ENCODE measurements at regions not wholly inside any gene's neighbourhood (a gene's known extent, or its start where the extent isn't known, plus 50 kb on each side); places are given as distances from the start of the nearest gene placed in this dataset.

GRCh38 chr4:153912301-153912700 is 123.4 kb upstream of the SFRP2 start:
- H3K36me3 ChIP-seq (ENCODE audit: control insufficient read depth, insufficient read depth, low read length), result no peaks in the 10 kb centered on the region
- no peaks in the 10 kb centered on the region for H3K4me1 ChIP-seq (ENCODE audit: control insufficient read depth, insufficient read depth, low read length)
- no peak for DNase-seq
- no peaks in the 10 kb centered on the region for H3K36me3 Mint-ChIP-seq
- intact Hi-C loops (cut with micrococcal nuclease), result no loop called here
- TF ChIP-seq, protein P1, sequence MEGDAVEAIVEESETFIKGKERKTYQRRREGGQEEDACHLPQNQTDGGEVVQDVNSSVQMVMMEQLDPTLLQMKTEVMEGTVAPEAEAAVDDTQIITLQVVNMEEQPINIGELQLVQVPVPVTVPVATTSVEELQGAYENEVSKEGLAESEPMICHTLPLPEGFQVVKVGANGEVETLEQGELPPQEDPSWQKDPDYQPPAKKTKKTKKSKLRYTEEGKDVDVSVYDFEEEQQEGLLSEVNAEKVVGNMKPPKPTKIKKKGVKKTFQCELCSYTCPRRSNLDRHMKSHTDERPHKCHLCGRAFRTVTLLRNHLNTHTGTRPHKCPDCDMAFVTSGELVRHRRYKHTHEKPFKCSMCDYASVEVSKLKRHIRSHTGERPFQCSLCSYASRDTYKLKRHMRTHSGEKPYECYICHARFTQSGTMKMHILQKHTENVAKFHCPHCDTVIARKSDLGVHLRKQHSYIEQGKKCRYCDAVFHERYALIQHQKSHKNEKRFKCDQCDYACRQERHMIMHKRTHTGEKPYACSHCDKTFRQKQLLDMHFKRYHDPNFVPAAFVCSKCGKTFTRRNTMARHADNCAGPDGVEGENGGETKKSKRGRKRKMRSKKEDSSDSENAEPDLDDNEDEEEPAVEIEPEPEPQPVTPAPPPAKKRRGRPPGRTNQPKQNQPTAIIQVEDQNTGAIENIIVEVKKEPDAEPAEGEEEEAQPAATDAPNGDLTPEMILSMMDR (IDR thresholded peaks at IDR 0.05), result no peak
- H3K4me1 Mint-ChIP-seq, result no peaks in the 10 kb centered on the region
- H3K4me3 ChIP-seq (ENCODE audit: low read length), result no peak overlapping the region
- no peak for ATAC-seq
- H3K27ac ChIP-seq (ENCODE audit: low read length), result no peak overlapping the region
- H3K4me3 Mint-ChIP-seq, result no peak overlapping the region
- H3K27me3 ChIP-seq (ENCODE audit: control insufficient read depth, insufficient read depth, low read length), result peaks cover 10% of the 10 kb centered on the region
- H3K9me3 ChIP-seq (ENCODE audit: control insufficient read depth, insufficient read depth, low read length), result no peaks in the 10 kb centered on the region
- peaks cover 22 to 27% of the 10 kb centered on the region in 2 donors for H3K27me3 Mint-ChIP-seq (ENCODE audit: low read depth in 2 of 2)
- no peak overlapping the region for H3K27ac Mint-ChIP-seq
- H3K9me3 Mint-ChIP-seq, result no peaks in the 10 kb centered on the region

DNA sequence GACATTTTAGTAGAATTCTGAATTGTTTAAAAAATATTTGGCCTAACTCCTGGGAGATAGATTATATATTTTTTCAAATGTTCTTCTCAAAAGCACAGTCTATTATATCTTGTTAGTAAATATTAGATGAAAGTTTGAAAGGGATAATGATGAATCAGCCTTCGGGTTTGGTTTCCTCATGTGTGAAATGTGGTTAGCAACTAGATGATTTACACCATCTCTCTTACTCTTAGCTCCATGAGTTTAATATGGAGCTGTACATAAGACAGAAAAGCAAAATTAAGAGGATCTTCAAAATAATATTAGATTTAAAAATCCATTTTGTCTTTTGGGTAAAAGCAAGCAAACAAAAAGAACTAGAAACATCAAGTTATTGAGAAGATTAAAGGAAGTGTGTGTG is 120.8 kb upstream of the SFRP2 start:
- Histone ChIP-seq H3K27ac (ENCODE audit: low read length) (no peak overlapping the region), H3K27me3 (ENCODE audit: control insufficient read depth, insufficient read depth, low read length) (peaks cover 10% of the 10 kb centered on the region), H3K36me3 (ENCODE audit: control insufficient read depth, insufficient read depth, low read length) (no peaks in the 10 kb centered on the region), H3K4me3 (ENCODE audit: low read length) (no peak overlapping the region), H3K9me3 (ENCODE audit: control insufficient read depth, insufficient read depth, low read length) (no peaks in the 10 kb centered on the region), H3K4me1 (ENCODE audit: control insufficient read depth, insufficient read depth, low read length) (no peaks in the 10 kb centered on the region)
- Mint-ChIP-seq H3K4me3 (no peak overlapping the region), H3K4me1 (no peaks in the 10 kb centered on the region), H3K36me3 (no peaks in the 10 kb centered on the region), H3K27me3 (ENCODE audit: low read depth in 2 of 2) (peaks cover 33 to 43% of the 10 kb centered on the region in 2 donors), H3K9me3 (peaks cover 0 to 2% of the 10 kb centered on the region in 2 donors), H3K27ac (no peak overlapping the region)
- TF ChIP-seq, protein P1 (IDR thresholded peaks at IDR 0.05), result no peak
- ATAC-seq (no peak), DNase-seq (no peak)
- intact Hi-C loops (cut with micrococcal nuclease), result no loop called here
- no CpG with 5 or more reads among the region's 1 CpG for WGBS (ENCODE audit: insufficient coverage)

GRCh38 chr4:153906231-153906630 is 117.3 kb upstream of the SFRP2 start:
- Histone ChIP-seq H3K4me1 (ENCODE audit: control insufficient read depth, insufficient read depth, low read length) (no peaks in the 10 kb centered on the region), H3K27ac (ENCODE audit: low read length) (no peak overlapping the region), H3K9me3 (ENCODE audit: control insufficient read depth, insufficient read depth, low read length) (no peaks in the 10 kb centered on the region), H3K4me3 (ENCODE audit: low read length) (no peak overlapping the region), H3K27me3 (ENCODE audit: control insufficient read depth, insufficient read depth, low read length) (peaks cover 10% of the 10 kb centered on the region), H3K36me3 (ENCODE audit: control insufficient read depth, insufficient read depth, low read length) (no peaks in the 10 kb centered on the region)
- H3K4me1 Mint-ChIP-seq, result no peaks in the 10 kb centered on the region
- peaks cover 23 to 40% of the 10 kb centered on the region in 2 donors for H3K27me3 Mint-ChIP-seq (ENCODE audit: low read depth in 2 of 2)
- intact Hi-C loops (cut with micrococcal nuclease), result no loop called here
- no peaks in the 10 kb centered on the region for H3K36me3 Mint-ChIP-seq
- H3K9me3 Mint-ChIP-seq, result peaks cover 0 to 2% of the 10 kb centered on the region in 2 donors
- ATAC-seq, result no peak
- TF ChIP-seq, protein P1 (IDR thresholded peaks at IDR 0.05), result no peak
- no peak for DNase-seq
- no peak overlapping the region for H3K27ac Mint-ChIP-seq
- no peak overlapping the region for H3K4me3 Mint-ChIP-seq

DNA sequence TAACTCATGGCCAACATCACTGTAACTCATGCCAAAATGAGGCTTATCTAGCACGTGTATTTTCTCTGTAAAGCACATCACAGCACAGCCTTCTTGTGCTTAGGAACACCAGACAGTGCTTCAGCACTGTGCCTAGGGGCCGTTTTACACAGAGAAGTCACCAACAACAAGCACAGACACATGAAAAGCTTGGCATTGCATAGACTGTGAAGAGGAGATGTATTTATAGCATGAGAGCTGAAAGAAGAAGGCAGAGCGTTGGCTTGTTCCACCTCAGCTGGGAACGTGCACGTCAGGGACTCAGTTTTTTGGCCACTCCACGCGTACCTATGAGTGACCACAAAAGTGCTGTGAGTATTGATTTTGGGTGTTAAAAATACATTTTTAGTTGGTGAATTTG is 116.3 kb upstream of the SFRP2 start:
- Histone ChIP-seq H3K4me3 (ENCODE audit: low read length) (no peak overlapping the region), H3K9me3 (ENCODE audit: control insufficient read depth, insufficient read depth, low read length) (no peaks in the 10 kb centered on the region), H3K4me1 (ENCODE audit: control insufficient read depth, insufficient read depth, low read length) (no peaks in the 10 kb centered on the region), H3K27me3 (ENCODE audit: control insufficient read depth, insufficient read depth, low read length) (peaks cover 5% of the 10 kb centered on the region), H3K27ac (ENCODE audit: low read length) (no peak overlapping the region), H3K36me3 (ENCODE audit: control insufficient read depth, insufficient read depth, low read length) (no peaks in the 10 kb centered on the region)
- TF ChIP-seq, protein P1 (IDR thresholded peaks at IDR 0.05), result no peak
- Mint-ChIP-seq H3K4me1 (no peaks in the 10 kb centered on the region), H3K9me3 (peaks cover 0 to 2% of the 10 kb centered on the region in 2 donors), H3K36me3 (no peaks in the 10 kb centered on the region), H3K27me3 (ENCODE audit: low read depth in 2 of 2) (peaks cover 23 to 34% of the 10 kb centered on the region in 2 donors), H3K27ac (no peak overlapping the region), H3K4me3 (no peak overlapping the region)
- intact Hi-C loops (cut with micrococcal nuclease), result no loop called here
- ATAC-seq, result no peak
- no peak for DNase-seq
- WGBS (ENCODE audit: insufficient coverage), result 84% methylated on average over 7 of the region's 7 CpGs

Measured in natural killer cell (primary cell).